B cell (primary cell): ENCODE measurements at regions not wholly inside any gene's neighbourhood (a gene's known extent, or its start where the extent isn't known, plus 50 kb on each side); places are given as distances from the start of the nearest gene placed in this dataset.

Experiments
- EZH2 ChIP-seq: IDR thresholded peaks from 2 replicates; pipeline ENCODE4 v1.6.1; 2012; ENCODE audit warnings: borderline replicate concordance, low read depth, mild to moderate bottlenecking, moderate library complexity, low read length; ENCODE audit not compliant: insufficient read depth, poor library complexity, severe bottlenecking
- TF ChIP-seq, protein P1 (sequence below): fragments of 200-600 bp; IDR thresholded peaks from one replicate; pipeline ENCODE4 v1.8.0; 2022; ENCODE audit warnings: antibody characterized with exemption, mild to moderate bottlenecking

DNA sequence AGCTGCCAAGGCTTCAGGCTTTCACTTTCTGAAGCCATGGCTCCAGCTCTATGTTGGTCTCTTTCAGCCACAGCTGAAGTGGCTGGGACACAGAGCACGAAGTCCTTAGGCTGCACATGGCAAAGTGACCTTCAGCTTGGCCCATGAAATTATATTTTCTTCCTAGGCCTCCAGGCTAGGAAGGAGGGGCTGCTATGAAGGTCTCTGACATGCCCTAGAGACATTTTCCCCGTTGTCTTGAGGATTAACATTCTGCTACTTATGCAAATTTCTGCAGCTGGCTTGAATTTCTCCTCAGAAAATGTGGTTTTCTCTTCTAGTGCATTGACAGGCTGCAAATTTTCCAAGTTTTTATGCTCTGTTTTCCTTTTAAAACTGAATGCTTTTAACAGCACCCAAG is 99.8 kb upstream of the KCNIP4 start:
- TF ChIP-seq, protein P1, sequence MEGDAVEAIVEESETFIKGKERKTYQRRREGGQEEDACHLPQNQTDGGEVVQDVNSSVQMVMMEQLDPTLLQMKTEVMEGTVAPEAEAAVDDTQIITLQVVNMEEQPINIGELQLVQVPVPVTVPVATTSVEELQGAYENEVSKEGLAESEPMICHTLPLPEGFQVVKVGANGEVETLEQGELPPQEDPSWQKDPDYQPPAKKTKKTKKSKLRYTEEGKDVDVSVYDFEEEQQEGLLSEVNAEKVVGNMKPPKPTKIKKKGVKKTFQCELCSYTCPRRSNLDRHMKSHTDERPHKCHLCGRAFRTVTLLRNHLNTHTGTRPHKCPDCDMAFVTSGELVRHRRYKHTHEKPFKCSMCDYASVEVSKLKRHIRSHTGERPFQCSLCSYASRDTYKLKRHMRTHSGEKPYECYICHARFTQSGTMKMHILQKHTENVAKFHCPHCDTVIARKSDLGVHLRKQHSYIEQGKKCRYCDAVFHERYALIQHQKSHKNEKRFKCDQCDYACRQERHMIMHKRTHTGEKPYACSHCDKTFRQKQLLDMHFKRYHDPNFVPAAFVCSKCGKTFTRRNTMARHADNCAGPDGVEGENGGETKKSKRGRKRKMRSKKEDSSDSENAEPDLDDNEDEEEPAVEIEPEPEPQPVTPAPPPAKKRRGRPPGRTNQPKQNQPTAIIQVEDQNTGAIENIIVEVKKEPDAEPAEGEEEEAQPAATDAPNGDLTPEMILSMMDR: no peak
- no peak for TF ChIP-seq EZH2
